GM21529 (cell line): ENCODE measurements at regions not wholly inside any gene's neighbourhood (a gene's known extent, or its start where the extent isn't known, plus 50 kb on each side); places are given as distances from the start of the nearest gene placed in this dataset.

ENCODE experiments used
- ATAC-seq: cut with Tn5 transposase; IDR thresholded peaks from one replicate; pipeline ENCODE4 v1.9.1; 2021; ENCODE audit not compliant: unreplicated experiment

DNA sequence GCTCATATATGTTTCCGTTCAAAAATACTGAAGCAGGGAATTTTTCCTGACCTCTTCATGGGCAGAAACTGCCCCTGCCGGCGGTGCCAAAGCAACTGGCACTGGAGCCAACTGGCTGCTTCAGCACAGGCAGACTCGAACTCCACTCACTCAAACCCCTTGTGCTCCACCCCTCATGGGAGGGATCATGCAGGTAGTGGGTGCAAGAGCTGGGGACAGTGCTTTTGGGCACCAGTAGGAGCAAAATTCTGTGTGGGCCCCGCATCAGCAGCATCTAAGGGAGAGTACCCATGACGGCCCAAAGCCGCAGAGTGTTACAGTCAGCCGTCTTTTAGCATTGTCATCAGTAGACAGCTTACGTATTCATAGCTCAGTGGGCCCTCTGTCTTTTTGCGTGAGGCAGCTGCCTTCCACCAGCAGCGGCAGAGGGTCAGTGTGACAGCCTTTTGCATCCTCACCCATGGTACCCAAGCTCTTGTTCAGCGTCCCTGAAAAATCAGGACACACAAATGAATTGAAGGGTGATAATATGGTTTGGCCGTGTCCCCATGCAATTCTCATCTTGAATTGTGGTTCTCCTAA, 393.8 kb downstream of the SLITRK6 start:
- ATAC-seq, result no peak

DNA sequence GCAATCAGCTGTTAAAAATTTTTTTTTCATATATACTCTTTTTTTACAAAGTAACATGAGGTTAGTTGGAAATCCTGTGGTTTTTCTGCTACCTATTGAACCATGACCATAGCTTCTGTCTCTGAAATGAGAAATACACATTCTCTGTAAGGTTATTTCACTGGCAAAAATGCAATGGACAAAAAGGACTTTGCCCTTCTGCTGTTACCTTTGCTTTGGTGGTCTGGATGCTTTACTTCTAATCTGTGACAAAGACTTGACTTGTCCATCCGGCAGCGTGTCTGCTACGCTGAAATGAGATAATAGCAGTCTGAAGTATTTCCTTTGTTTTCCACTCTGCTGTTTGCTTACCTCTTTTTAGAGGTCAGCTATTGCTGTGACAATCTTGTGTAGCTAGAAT, 412.8 kb downstream of the SLITRK6 start:
- no peak for ATAC-seq

DNA sequence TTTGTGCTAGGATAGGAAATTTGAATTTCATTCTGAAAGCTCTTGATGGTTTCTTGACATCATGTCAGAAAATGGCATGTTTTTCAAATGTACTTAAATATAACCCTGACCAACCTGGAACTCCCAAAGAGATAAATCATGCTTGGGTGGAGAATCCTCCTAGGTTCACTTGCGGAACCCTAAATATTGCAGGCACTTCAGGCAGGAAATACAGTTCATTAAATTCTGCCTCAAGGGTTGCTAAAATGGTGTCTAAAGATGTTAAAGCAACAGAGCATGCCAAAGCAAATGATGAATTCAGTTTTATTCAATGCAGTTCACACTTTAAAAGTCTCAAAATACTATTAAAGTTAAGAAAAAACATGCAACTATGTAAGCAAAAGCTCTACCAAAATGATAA, 415.9 kb downstream of the SLITRK6 start:
- ATAC-seq, result no peak

DNA sequence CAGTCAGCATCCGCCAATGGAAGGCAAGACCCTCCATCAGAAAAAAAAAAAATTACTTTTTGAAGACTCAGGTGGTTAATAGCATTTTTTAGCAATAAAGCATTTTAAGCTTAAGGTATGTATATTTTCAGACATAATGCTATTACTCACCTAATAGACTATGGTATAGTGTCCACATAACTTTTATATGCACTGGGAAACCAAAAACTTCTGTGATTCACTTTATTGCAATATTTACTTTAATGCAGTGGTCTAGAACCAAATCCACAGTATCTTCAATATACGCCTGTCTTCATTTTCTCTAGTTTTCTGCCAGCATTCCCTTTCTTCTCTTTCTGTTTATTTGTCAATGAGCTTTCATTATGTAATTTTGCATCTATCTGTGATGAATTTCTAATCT, 418.1 kb downstream of the SLITRK6 start:
- no peak for ATAC-seq

DNA sequence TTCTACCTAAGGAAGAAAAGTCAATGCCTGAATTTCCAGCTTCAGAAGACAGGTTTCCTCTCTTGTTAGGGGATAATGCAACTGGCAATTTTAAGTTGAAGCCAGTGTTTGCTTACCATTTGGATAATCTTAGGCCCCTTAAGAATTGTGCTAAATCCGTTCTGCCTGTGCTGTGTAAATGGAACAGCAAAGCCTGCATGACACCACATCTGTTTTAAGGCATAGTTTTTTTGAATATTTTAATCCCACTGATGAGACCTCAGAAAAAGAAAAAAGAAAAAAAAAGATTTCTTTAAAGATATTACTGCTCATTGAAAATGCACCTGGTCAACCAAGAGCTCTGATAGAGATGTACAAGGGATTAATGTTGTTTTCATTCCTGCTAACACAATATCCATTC, 419.2 kb downstream of the SLITRK6 start:
- ATAC-seq, result no peak

DNA sequence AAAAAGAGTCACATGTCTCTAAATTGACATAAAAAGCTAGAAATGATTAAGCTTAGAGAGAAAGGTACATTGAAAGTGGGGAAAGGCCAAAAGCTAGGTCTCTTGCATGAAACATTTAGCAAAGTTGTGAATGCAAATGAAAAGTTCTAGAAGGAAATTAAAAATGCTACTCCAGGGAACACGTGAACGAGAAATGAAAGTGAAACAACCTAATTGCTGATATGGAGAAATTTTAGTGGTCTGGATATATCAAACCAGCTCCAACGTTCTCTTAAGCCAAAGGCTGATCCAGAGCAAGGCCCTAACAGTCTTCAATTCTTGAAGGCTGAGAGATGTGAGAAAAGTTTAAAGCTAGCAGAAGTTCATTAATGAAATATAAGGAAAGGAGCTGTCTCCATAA, 419.8 kb downstream of the SLITRK6 start:
- ATAC-seq, result no peak

DNA sequence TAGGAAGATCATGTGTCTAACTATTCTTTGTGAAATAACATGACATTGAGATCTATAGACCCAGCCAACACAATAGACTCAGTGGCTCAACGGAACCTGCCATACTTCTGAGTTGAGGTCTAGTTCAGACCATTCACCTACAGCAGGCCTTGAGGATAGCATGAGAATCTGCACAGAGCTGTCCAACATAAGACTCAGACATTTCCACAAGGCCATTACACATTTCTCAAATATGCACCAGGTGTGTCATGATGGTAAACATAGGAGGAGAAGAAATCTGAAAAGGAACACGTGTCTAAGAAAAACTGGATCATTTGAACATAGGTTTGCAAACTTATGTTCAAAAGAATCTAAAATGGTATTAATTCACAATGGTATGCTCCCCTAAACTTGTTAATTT, 421.4 kb downstream of the SLITRK6 start:
- ATAC-seq, result no peak

DNA sequence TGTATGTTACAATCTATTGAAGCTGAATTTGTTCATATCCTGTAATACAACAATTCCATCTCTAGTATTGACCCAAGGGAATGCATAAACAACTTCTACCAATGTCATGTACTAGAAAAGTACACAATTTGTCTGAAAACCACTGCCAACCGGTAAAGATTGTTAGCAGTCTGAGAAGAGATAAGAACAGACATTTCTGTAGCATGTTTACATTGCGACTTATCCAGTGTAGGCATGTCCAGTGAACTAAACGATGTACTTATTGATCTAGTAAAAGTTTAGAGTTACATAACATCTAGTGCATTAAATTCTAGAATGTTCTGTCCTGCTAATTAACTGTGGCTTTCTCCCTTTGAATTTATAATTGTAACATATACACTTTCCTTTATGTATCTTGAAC, 425.9 kb downstream of the SLITRK6 start:
- no peak for ATAC-seq

DNA sequence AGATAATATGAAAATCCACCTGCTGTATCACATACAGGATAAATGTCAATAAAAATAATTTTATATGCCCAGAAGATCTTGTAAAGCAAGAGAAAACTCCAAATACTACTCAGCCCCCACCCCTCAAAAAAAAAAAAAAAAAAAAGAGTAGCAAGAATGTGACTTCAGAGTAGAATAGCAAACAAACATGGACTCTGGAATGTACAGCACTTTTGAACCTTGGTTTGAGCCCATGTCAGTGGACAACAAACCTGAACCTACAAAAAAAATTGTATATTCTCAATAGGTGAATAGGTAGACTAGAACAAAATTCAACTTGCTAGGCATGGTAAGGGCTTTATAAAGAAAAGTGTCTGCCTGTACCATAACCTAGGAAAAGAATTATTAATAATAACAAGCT, 428.0 kb downstream of the SLITRK6 start:
- ATAC-seq, result no peak

DNA sequence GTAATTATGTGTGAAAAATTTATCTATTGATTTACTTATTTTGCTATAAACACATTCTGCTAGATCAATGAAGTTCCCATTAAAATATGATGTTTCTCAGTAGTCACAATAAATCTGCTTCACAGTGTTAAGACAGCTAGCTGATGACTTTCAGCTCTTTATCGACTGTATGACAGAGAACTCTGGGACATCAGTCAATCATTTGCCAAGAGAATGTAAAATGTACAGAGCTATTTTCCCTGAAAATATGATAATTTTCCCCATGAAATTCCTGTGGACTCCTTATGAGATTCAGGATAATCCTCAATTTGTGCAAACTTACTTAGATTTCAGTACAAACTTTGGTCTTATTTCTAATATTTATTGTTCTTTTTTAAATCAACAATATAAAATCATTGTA, 430.5 kb downstream of the SLITRK6 start:
- no peak for ATAC-seq

DNA sequence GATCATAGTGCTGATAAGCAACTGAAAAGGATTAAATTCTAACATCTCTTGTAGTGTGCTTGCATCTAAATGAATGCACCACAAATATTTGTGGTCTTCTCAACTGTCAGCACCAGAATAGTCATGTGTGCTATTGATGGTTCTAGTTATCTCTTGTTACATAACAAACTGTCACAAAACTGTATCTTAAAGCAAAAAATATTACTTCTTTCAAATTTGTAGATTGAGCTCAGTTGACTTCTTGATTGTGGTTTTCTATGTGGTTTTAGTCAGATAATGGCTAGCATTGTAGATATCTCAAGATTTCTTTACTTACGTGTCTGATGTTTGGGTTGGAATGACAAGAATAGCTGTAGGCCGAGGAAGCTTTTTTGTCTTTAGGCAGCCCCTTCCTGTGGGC, 431.3 kb downstream of the SLITRK6 start:
- no peak for ATAC-seq

DNA sequence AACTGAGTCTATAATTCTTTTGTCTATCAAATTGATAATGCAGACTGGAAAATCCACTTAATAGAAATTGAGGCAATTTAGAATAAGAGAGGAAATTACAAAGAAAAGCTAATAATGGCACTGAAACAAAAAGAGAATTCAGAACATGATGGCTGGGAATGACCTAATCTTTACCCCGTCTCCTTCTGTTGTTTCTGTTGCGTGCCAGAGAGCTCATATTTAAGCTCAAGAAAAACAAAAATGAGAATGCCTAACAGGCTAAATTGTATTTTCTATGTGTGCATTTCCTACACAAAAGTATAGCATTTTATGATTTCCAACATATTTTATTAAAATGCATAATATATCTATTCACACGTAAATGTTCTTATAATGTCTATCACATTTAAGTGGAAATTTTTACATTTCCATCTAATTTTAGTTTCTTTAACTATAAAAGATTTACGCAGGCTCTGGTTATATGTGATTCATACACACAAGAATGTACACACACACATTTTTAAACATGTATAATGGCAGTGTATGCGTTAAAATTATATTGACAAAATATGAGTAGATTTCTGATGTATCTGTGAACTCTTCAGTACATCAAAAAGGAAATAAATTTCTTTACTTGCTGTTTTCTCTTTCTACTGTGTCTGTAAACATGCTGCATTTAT, 432.3 kb downstream of the SLITRK6 start:
- ATAC-seq, result no peak

DNA sequence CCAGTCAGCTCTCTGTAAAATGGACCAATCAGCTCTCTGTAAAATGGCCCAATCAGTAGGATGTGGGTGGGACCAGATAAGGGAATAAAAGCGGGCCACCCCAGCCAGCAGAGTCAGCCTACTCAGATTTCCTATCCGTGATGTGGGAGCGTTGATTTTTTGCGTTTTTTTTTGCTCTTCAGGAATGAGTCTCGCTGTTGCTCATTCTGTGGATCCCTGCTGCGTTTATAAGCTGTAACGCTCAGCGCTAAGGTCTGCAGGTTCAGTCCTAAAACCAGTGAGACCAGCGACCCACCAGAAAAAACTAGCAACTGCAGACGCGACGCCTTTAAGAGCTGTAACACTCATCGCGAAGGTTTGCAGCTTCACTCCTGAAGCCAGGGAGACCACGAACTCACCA, 435.7 kb downstream of the SLITRK6 start:
- no peak for ATAC-seq

DNA sequence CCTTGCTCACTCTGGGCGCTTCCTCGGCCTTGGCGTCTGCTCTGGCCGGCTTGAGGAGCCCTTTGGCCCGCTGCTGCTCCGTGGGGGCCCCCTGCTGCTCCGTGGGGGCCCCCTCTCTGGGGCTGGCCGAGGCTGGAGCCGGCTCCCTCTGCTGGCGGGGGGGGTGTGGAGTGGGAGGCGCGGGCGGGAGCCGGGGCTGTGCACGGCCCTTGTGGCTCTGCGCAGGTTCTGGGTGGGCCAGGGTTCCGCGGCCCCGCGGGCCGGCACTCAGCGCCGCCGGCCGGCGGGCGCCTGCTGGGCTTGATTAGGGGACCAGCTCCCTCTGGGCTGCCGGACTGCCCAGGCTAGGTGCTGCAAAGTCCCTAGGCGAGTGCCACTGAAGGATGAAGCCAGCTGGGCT, 436.2 kb downstream of the SLITRK6 start:
- no peak for ATAC-seq

DNA sequence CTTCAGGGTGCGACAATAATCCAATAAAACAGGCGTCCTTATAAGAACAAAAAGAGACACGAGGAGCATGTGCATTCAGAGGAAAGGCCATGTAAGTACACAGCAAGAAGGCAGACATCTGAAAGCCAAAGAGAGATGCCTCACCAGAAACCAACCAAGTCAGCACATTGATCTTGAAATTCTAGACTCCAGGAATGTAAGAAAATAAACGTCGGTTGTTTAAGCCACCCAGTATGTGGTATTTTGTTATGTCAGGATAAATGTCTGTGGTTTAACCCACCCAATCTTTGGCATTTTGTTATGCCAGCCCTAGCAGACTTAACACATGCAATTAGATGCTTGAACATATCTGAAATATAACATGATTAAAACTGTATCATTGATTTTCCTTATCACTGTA, 452.0 kb downstream of the SLITRK6 start:
- ATAC-seq, result no peak

DNA sequence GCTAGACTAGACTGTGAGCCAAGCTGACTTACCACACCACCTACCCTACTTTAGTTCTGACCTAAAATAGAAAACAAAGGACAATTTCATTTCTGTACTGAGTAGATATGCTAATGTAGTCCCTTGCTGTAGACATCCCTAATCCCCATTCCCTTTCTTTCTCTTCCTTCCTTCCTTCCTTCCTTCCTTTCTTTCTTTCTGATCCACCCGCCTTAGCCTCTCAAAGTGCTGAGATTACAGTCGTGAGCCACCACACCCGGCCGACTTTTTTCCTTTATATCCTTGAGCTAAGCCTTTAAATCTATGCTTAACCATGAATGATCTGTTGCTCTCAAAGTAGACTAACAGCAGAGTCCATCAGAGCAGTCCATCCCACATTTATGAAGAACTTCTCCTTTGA, 465.0 kb downstream of the SLITRK6 start:
- ATAC-seq, result no peak

DNA sequence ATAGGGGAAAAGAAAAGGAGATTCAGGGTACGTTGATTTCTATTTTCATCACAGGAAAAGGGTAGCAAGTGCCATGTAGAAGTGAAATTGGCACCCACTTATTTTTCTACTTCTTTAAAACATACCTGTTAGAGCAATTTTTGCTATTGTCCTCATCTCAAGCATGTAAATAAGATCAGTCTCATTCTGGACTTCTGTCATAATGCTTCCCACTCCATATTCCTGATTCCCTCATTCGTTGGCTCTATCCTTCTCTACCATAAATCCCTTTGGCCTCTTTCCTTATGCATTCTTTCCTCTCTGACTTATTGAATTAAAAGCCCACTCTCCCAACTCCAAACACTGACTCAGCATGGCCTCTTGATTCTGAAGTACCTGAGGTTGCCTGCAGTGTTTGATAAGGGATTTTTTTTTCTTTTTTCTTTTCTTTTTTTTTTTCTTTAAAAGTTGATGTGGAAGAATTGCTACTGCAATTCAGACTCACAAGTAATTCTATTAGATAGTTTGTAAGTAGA, 465.7 kb downstream of the SLITRK6 start:
- no peak for ATAC-seq

DNA sequence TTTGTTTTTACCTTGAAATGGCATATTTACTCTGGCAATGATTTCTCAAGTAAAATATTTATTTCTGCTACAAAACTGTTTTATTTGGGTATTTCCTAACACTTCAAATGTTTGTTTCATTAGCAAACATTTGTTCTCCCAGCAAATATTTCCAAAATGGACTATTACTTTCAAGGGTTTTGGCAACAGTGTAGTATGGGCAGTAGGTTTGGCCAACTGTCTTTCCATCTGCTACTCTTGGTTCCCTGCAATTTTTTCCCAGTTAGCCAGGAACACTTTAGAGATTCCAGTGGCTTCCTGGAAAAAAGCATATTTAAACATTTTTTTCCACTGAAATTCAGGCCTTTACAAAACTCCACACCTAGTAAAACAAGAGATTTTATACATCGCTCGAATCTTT, 466.6 kb downstream of the SLITRK6 start:
- no peak for ATAC-seq

DNA sequence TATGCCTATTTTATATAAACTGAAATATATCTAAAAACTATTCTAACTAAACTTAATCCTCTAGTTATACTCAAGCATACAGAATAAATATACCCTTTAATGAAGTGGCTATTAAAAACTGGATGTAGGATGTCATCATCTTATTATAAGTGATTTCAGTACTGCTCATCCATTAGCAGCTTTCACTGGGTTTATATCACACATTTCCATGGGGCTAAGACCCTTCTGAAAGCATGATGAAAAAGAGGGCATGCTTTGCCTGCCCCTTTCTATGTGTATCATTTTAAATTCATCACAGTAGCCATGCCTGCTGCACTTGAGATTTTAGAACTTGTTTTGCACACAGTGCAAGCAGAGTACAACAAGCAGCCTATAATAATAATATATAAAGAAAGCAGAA, 477.5 kb downstream of the SLITRK6 start:
- ATAC-seq, result no peak

DNA sequence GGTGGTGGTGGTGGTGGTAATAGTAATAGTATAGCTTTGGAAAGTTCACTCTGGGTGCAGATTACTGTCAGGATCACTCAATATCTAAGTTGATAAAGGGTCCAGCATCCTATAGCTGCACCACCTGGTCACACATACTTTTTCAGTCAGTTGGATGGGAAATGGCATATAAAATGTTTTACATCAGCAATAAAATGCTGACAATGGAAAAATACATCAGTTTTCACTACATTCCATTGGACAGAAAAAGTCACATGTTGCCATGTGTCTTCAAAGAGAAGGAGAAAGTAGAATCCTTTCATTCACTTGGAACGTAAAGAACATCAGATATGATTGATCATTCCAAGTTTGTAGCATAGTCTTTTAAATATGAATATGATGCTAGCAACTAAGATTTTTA, 481.4 kb downstream of the SLITRK6 start:
- no peak for ATAC-seq

DNA sequence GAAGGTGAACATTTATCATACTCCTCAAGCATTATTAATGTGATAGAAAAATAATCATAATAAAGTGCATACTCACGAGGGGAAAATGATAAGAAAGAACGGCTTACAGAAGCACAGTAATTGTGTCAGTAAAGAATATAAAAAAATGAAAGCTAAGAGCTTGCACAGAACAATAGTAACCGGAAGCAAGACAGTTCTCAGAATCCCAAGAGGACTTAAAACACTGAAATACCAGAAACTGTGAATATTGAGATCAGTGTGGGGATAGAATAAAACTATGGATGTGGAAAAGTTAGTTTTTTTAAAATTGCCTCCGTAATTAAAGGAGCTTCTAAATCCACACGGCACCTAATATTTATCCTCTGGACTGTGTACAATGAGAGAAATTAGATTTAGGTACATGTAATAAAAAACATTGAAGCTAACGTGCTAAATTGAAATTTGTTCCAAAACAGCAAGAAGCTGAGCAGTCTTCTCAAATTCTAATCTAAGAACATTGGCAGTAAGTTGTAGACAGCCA, 482.7 kb downstream of the SLITRK6 start:
- no peak for ATAC-seq

DNA sequence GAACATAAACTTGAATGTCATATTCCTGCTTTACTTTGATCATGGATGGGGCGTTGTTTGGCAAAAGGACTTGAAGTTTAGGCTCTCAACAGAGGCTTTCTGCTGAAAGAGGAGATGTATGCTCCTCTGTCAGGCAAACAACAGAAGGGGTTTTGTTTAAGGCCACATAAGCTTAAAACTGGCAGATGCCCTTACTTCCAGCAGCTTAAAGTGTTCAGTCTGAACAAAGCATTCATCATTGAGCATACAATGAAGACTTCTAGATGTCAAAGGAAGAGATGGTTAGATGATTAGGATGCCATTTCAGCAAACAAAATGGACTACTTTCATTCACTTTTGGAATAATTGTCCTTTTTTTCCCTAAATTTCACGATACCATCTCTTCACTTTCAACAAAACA, 484.5 kb downstream of the SLITRK6 start:
- ATAC-seq, result no peak
